ENCODE measurements at regions not wholly inside any gene's neighbourhood (a gene's known extent, or its start where the extent isn't known, plus 50 kb on each side); places are given as distances from the start of the nearest gene placed in this dataset.
"Not testable (repeated sequence)": the region's sequence is repeated elsewhere in the genome, so short reads cannot be mapped to it uniquely, and the experiment has no call there.

DNA sequence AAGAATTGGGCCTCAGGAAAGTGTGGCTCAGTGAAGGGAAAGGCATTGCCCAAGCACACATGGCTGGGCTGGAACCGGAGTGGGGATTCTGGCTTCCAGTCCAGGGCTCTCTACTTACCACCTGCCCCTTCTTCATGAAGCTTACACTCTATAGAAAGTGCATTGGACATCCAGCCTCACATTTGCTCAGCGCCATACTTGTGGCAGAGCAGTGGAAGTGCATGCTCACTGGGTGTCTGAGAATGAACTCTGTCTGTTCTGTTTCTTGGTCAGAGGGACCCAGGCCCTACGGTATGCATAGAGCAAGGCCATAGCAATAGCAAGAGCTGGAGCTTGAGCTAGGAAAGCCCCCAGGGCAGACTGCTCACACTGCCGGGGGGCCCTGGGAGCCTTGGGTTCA lies 1253.5 kb downstream of the TYW1 start:
- Mint-ChIP-seq H3K4me3 (no peak overlapping the region), H3K4me1 (no peaks in the 10 kb centered on the region), H3K27me3 (peaks cover 5% of the 10 kb centered on the region), H3K27ac (no peak overlapping the region), H3K36me3 (no peaks in the 10 kb centered on the region), H3K9me3 (peaks cover 21% of the 10 kb centered on the region)
- ATAC-seq, result no peak

DNA sequence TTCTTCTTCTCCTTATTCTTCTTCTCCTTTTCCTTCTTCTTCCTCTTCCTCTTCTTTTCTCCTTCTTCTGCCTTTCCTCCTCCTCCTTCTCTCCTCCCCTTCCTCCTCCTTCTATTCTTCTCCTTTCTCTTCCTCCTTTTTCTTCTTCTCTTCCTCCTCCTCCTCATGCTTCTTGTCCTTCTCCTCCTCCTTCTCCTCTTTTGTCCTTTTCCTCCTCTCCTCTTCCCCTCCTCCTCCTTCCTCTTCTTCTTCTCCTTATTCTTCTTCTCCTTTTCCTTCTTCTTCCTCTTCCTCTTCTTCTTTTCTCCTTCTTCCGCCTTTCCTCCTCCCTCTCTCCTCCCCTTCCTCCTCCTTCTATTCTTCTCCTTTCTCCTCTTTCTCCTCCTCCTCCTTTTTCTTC lies 1258.2 kb downstream of the TYW1 start:
- ATAC-seq, H3K36me3 Mint-ChIP-seq, H3K27me3 Mint-ChIP-seq, H3K4me3 Mint-ChIP-seq, H3K4me1 Mint-ChIP-seq, H3K27ac Mint-ChIP-seq: not testable (repeated sequence)
- H3K9me3 Mint-ChIP-seq, result peaks cover 17% of the 10 kb centered on the region

DNA sequence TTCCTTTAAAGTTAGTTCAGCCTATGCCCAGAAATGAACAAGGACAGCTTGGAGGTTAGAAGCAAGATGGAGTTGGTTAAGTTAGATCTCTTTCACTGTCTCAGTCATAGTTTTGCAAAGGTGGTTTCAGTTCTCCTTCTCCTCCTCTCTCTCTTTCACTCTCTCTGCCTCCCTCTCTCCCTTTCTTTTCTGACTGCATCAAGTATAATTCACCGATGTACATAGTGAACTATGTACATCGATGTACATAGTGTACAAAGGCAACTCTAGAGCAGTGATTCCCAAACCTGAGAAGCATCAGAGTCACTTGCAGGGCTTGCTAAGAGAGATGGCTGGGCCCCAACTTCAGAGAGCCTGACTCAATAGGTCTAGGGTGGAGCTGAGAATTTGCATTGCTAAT lies 1259.7 kb downstream of the TYW1 start:
- H3K27me3 Mint-ChIP-seq, result peaks cover 9% of the 10 kb centered on the region
- peaks cover 19% of the 10 kb centered on the region for H3K9me3 Mint-ChIP-seq
- no peak overlapping the region for H3K27ac Mint-ChIP-seq
- no peak overlapping the region for H3K4me3 Mint-ChIP-seq
- no peaks in the 10 kb centered on the region for H3K36me3 Mint-ChIP-seq
- ATAC-seq, result no peak
- no peaks in the 10 kb centered on the region for H3K4me1 Mint-ChIP-seq

GRCh38 chr7:68258609-68259008 lies 1262.0 kb downstream of the TYW1 start:
- no peak overlapping the region for H3K27ac Mint-ChIP-seq
- H3K9me3 Mint-ChIP-seq, result peaks cover 13% of the 10 kb centered on the region
- H3K4me3 Mint-ChIP-seq, result no peak overlapping the region
- peaks cover 9% of the 10 kb centered on the region for H3K27me3 Mint-ChIP-seq
- no peaks in the 10 kb centered on the region for H3K4me1 Mint-ChIP-seq
- no peak for ATAC-seq
- H3K36me3 Mint-ChIP-seq, result no peaks in the 10 kb centered on the region

- no peak for ATAC-seq
- Mint-ChIP-seq H3K36me3 (no peaks in the 10 kb centered on the region), H3K4me3 (no peak overlapping the region), H3K27ac (no peak overlapping the region), H3K27me3 (no peaks in the 10 kb centered on the region), H3K9me3 (peaks cover 15% of the 10 kb centered on the region), H3K4me1 (no peaks in the 10 kb centered on the region)
Measured at GRCh38 chr7:68265258-68265657, 1268.6 kb downstream of the TYW1 start.

DNA sequence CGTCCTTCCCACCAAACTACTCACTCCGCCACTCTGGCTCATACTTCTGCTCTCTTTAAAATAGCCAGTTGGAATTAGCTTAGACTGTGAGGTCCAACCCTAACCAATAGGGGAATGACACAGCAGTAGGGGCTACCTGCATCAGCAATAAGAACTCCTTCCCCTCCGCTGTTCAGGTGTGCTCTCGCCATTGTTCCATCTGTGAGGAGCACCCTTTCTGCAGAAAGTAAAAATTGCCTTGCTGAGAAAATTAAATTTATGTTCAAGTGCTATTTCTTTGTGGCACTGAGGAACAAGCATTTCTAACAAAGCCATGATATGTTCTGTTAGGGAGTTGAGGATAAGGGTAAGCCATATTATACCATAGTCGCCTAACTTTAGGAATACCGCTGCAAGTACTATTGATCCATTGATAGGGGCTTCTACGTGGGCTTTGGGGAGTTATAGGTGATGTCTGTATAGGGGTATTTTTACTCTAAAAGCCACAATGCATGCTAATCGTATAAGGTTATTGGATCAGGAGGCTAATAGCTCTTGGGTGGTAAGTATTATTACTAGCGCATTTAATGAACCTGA lies 1269.5 kb downstream of the TYW1 start:
- Mint-ChIP-seq H3K27me3 (no peaks in the 10 kb centered on the region), H3K4me3 (no peak overlapping the region), H3K27ac (no peak overlapping the region), H3K4me1 (no peaks in the 10 kb centered on the region), H3K36me3 (no peaks in the 10 kb centered on the region), H3K9me3 (peaks cover 12% of the 10 kb centered on the region)
- no peak for ATAC-seq

DNA sequence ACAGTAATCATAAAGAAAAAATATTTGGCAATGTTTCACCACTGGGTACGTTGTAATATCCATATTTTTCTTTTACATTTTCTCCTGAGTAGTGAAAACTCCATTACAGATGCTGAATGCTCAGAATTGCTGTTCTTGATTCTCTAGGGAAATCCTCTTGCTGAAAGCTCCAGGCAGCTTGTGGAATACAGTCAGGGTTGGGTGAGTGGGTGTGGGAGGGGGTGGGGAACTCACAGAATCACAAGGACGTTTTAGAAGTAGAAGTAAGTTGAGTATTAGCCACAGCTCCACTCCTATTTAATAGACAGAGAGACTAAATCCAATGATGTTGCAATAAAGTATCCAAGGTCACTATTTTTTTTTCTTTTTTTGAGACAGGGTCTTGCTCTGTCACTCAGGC lies 1270.9 kb downstream of the TYW1 start:
- H3K27me3 Mint-ChIP-seq, result no peaks in the 10 kb centered on the region
- H3K27ac Mint-ChIP-seq, result no peak overlapping the region
- H3K4me3 Mint-ChIP-seq, result no peak overlapping the region
- no peaks in the 10 kb centered on the region for H3K4me1 Mint-ChIP-seq
- no peaks in the 10 kb centered on the region for H3K36me3 Mint-ChIP-seq
- ATAC-seq, result no peak
- H3K9me3 Mint-ChIP-seq, result peaks cover 12% of the 10 kb centered on the region

GRCh38 chr7:68269405-68269804 lies 1272.8 kb downstream of the TYW1 start:
- no peaks in the 10 kb centered on the region for H3K36me3 Mint-ChIP-seq
- H3K9me3 Mint-ChIP-seq, result peaks cover 9% of the 10 kb centered on the region
- H3K4me1 Mint-ChIP-seq, result no peaks in the 10 kb centered on the region
- no peak for ATAC-seq
- no peak overlapping the region for H3K4me3 Mint-ChIP-seq
- H3K27ac Mint-ChIP-seq, result no peak overlapping the region
- H3K27me3 Mint-ChIP-seq, result no peaks in the 10 kb centered on the region

DNA sequence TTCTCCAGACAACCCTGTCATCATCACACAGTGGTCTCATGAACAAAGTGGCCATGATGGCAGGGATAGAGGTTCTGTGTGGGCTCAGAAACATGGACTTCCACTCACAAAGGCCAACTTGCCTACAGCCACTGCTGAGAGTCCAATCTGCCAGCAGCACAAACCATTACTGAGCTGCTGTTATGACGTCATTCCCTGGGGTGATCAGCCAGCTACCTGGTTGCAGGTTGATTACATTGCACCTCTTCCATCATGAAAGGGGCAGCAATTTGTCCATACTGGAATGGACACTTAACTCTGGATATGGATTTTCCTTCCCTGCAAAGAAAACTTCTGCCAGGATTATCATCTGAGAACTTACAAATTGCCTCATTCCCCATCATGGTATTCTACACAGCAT lies 1275.9 kb downstream of the TYW1 start:
- Mint-ChIP-seq H3K36me3 (no peaks in the 10 kb centered on the region), H3K4me1 (no peaks in the 10 kb centered on the region), H3K27ac (no peak overlapping the region), H3K27me3 (no peaks in the 10 kb centered on the region), H3K9me3 (peaks cover 3% of the 10 kb centered on the region), H3K4me3 (no peak overlapping the region)
- no peak for ATAC-seq

DNA sequence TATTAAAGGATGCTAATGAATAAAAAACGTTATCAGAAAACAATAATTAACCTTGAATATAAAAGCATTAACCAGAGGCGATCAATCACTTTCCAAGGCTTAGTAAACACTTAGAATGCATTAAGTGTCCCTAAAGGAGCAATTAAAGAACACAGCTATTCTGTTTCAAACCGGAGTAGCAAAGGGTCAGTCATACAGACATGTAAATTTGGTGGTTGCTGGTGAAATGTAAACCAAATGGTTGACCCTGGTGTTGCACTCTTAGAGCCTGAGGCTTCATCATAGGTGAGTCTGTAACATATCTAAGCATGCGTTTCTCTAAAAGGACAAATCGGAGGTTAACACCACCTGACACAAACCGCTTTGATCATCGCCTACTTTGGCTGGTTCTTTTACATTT lies 1280.1 kb downstream of the TYW1 start:
- Mint-ChIP-seq H3K4me3 (no peak overlapping the region), H3K4me1 (no peaks in the 10 kb centered on the region)

DNA sequence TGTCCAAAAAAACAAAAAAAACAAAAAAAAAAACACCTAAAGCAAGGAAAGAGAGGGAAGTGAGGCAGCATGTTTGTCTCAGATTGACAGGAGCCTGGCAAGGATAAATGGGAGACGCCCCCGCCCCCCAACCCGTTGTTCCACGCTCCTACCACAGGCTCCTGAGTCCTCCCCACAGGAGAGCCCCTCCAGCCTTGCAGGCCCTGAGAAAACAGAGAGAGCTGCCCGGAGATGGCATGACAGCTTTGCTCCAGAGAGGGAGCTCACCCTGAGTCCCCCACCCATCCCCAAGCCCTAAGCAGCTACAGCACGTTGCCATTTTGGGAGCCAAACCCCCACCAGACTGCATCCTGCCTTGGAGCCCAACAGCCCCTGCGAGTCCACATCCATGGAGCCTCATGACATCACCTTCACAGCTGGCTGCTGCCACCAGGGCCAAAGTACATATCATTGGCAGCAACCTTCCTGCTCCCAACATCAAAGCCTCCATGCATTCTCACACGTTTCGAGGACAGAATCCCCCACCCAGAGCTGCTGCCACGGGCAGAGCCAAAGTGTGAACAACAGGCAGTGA lies 1283.3 kb downstream of the TYW1 start:
- Mint-ChIP-seq H3K27me3 (no peaks in the 10 kb centered on the region), H3K4me3 (no peak overlapping the region), H3K4me1 (no peaks in the 10 kb centered on the region), H3K36me3 (no peaks in the 10 kb centered on the region), H3K9me3 (peaks cover 8% of the 10 kb centered on the region), H3K27ac (no peak overlapping the region)
- no peak for ATAC-seq

More for the DNA sequence above, 1280.1 kb downstream of the TYW1 start:
- Mint-ChIP-seq H3K36me3 (no peaks in the 10 kb centered on the region), H3K9me3 (peaks cover 3% of the 10 kb centered on the region), H3K27ac (no peak overlapping the region), H3K27me3 (no peaks in the 10 kb centered on the region)
- no peak for ATAC-seq

DNA sequence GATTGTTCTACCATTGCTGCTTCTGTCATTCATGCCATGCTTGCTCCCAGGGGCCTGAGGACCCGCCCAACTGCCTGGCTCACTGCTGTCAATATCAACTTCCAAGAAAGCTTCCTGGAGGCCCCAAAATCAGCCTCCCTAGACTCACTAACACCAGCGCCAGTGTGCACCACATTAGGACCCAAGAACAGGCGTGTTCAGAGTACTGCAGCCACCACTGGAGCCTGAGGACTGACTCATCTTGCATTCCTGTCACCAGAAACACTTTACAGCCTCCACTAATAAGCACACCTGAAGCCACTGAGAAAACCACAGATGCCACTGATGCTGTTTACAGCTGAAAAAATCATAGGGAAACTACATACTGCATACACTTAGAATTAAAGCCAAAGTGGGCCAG lies 1284.3 kb downstream of the TYW1 start:
- ATAC-seq, result no peak
- H3K9me3 Mint-ChIP-seq, result peaks cover 8% of the 10 kb centered on the region
- H3K4me1 Mint-ChIP-seq, result no peaks in the 10 kb centered on the region
- no peak overlapping the region for H3K4me3 Mint-ChIP-seq
- H3K36me3 Mint-ChIP-seq, result no peaks in the 10 kb centered on the region
- no peaks in the 10 kb centered on the region for H3K27me3 Mint-ChIP-seq
- no peak overlapping the region for H3K27ac Mint-ChIP-seq

DNA sequence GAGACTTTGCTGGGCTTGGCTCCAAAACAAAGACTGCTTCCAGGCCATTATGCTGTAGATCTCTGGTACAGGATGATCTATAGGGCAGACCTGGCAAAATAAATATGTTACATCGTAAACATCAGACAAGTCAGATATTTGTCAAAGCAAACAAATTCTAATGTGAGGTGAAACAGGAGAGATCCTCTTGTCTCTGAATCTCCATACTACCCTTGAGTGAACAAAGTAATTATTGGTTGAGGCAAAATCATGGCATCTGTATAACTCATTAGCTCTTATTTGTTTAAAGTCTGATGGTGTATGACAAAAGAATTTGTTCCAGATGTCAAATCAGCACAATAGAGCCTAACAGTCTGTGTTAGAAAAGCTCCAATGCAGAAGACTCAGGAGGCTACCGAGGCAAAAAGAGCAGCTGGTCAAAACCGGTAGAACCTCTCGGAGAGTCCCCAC lies 1291.5 kb downstream of the TYW1 start:
- Mint-ChIP-seq H3K4me1 (no peaks in the 10 kb centered on the region), H3K27ac (no peak overlapping the region), H3K4me3 (no peak overlapping the region), H3K36me3 (no peaks in the 10 kb centered on the region), H3K27me3 (no peaks in the 10 kb centered on the region), H3K9me3 (peaks cover 16% of the 10 kb centered on the region)
- no peak for ATAC-seq

DNA sequence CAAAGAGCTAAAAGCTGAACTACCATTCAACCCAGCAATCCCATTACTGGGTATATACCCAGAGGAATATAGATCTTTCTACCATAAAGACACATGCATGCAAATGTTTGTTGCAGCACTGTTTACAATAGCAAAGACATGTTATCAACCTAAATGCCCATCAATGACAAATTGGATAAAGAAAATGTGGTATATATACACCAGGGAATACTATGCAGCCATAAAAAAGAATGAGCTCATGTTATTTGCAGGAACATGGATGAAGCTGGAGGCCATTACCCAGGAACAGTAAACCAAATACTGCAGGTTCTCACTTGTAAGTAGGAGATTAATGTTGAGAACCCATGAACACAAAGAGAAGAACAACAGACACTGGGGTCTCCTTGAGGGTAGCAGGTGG lies 1295.1 kb downstream of the TYW1 start:
- peaks cover 11% of the 10 kb centered on the region for H3K9me3 Mint-ChIP-seq
- H3K4me1 Mint-ChIP-seq, result no peaks in the 10 kb centered on the region
- H3K27me3 Mint-ChIP-seq, result no peaks in the 10 kb centered on the region
- H3K36me3 Mint-ChIP-seq, result no peaks in the 10 kb centered on the region
- no peak overlapping the region for H3K4me3 Mint-ChIP-seq
- H3K27ac Mint-ChIP-seq, result no peak overlapping the region
- no peak for ATAC-seq

DNA sequence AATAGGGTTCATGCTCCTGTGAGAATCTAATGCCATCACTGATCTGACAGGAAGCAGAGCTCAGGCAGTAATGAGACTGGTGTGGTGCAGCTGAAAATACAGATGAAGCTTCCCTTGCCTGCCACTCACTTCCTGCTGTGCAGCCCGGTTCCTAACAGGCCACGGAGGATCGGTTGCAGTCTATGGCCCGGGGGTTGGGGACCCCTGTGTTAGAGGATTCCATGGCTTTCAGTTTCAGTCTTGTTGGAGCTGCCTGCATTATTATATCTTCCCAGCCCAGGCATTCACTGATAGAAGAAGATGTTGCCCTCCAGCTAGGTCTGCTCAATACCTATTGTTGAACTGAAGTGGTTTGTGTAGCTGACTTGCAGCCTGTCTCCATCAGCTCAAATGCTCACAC lies 1298.8 kb downstream of the TYW1 start:
- H3K9me3 Mint-ChIP-seq, result peaks cover 14% of the 10 kb centered on the region
- H3K27me3 Mint-ChIP-seq, result no peaks in the 10 kb centered on the region
- H3K4me3 Mint-ChIP-seq, result no peak overlapping the region
- ATAC-seq, result no peak
- H3K36me3 Mint-ChIP-seq, result no peaks in the 10 kb centered on the region
- H3K4me1 Mint-ChIP-seq, result no peaks in the 10 kb centered on the region
- H3K27ac Mint-ChIP-seq, result no peak overlapping the region

- Mint-ChIP-seq H3K27ac (no peak overlapping the region), H3K27me3 (no peaks in the 10 kb centered on the region), H3K36me3 (no peaks in the 10 kb centered on the region), H3K4me1 (no peaks in the 10 kb centered on the region), H3K9me3 (peaks cover 4% of the 10 kb centered on the region), H3K4me3 (no peak overlapping the region)
- no peak for ATAC-seq
Measured at GRCh38 chr7:68304536-68304935, 1293.7 kb upstream of the AUTS2 start.

Measured in stimulated activated memory B cell treated with anti-CD40 and anti-IgM and Interleukin-4, amounts not matched to agents 10 μg/mL and 1 μg/mL and 100 μg/mL, for 72 hours (primary cell).